PC-9 (cell line): ENCODE measurements at regions not wholly inside any gene's neighbourhood (a gene's known extent, or its start where the extent isn't known, plus 50 kb on each side); places are given as distances from the start of the nearest gene placed in this dataset.

Experiments used
- BruUV-seq: library from RNA; stranded (reverse); fragments of 400-500 nt; replicated peaks from 2 replicates; lab custom pipeline; 2021; lab: Mats Ljungman, UMichigan
- CTCF ChIA-PET: fragments of 300-600 bp; sonication (Branson Sonifier 250); formaldehyde crosslinking; loops from one replicate; lab custom pipeline; 2022; ENCODE audit warnings: antibody characterized with exemption; lab: Charles Lee
- POLR2A ChIA-PET: fragments of 300-600 bp; sonication (Branson Sonifier 250); formaldehyde crosslinking; loops from one replicate; lab custom pipeline; 2022; ENCODE audit warnings: antibody characterized with exemption; ENCODE audit not compliant: unreplicated experiment; lab: Charles Lee
- DNase-seq, 2 experiments: peaks; one replicate each; pipeline versions ENCODE4 v3.0.0 to v3.0.0-alpha.2; 2015 to 2022; ENCODE audit warnings: mixed read lengths in 1 of 2
- H2AFZ ChIP-seq: fragments of 200-600 bp; sonication (generic); 2 replicates; pipeline ENCODE4 v1.8.1; 2017; ENCODE audit warnings: antibody characterized with exemption
- H3F3A ChIP-seq: fragments of 200-600 bp; sonication (generic); 2 replicates; pipeline ENCODE4 v1.8.1; 2017; ENCODE audit warnings: antibody characterized with exemption, mild to moderate bottlenecking, low read depth; ENCODE audit not compliant: insufficient read depth
- H3K27ac ChIP-seq: fragments of 200-600 bp; sonication (generic); 2 replicates; pipeline ENCODE4 v1.6.1; 2016; ENCODE audit warnings: mixed run types
- H3K27me3 ChIP-seq: fragments of 200-600 bp; sonication (generic); 2 replicates; pipeline ENCODE4 v1.6.1; 2016; ENCODE audit warnings: low read depth, mixed run types; ENCODE audit not compliant: insufficient read depth
- H3K36me3 ChIP-seq: fragments of 200-600 bp; sonication (generic); 2 replicates; pipeline ENCODE4 v1.6.1; 2016; ENCODE audit warnings: low read depth, mixed run types
- H3K4me1 ChIP-seq: fragments of 200-600 bp; sonication (generic); replicated peaks from 2 replicates; pipeline ENCODE4 v1.6.1; 2016; ENCODE audit warnings: mixed run types; ENCODE audit not compliant: insufficient read depth
- H3K4me2 ChIP-seq: fragments of 200-600 bp; sonication (generic); 2 replicates; pipeline ENCODE4 v1.6.1; 2017; ENCODE audit warnings: mixed run types
- H3K4me3 ChIP-seq: fragments of 200-600 bp; sonication (generic); 2 replicates; pipeline ENCODE4 v1.6.1; 2016; ENCODE audit warnings: mixed run types
- H3K79me2 ChIP-seq: fragments of 200-600 bp; sonication (generic); 2 replicates; pipeline ENCODE4 v1.6.1; 2017; ENCODE audit warnings: low read depth, mixed run types
- H3K9me2 ChIP-seq: fragments of 200-600 bp; sonication (generic); 2 replicates; pipeline ENCODE4 v1.8.1; 2017; ENCODE audit warnings: mild to moderate bottlenecking; ENCODE audit not compliant: insufficient read depth
- H3K9me3 ChIP-seq: fragments of 200-600 bp; sonication (generic); 2 replicates; pipeline ENCODE4 v1.8.1; 2016; ENCODE audit warnings: low read depth; ENCODE audit not compliant: insufficient read depth
- H4K20me1 ChIP-seq: fragments of 200-600 bp; sonication (generic); 2 replicates; pipeline ENCODE4 v1.8.1; 2017; ENCODE audit not compliant: insufficient read depth
- EZH2 ChIP-seq: fragments of 200-600 bp; sonication (generic); IDR thresholded peaks from 2 replicates; pipeline ENCODE4 v1.8.0; 2017; ENCODE audit warnings: antibody characterized with exemption, low read depth
- intact Hi-C: fragments of 100-400 bp; cut with micrococcal nuclease; formaldehyde crosslinking; loops from one replicate; pipeline ENCODE4 v1.10.0; 2022; ENCODE audit not compliant: unreplicated experiment
- TF ChIP-seq, protein P1 (sequence below): fragments of 200-600 bp; sonication (generic); conservative IDR thresholded peaks from 2 replicates; pipeline ENCODE4 v1.6.1; 2017; ENCODE audit warnings: mixed run types, antibody characterized with exemption, mild to moderate bottlenecking, moderate library complexity

DNA sequence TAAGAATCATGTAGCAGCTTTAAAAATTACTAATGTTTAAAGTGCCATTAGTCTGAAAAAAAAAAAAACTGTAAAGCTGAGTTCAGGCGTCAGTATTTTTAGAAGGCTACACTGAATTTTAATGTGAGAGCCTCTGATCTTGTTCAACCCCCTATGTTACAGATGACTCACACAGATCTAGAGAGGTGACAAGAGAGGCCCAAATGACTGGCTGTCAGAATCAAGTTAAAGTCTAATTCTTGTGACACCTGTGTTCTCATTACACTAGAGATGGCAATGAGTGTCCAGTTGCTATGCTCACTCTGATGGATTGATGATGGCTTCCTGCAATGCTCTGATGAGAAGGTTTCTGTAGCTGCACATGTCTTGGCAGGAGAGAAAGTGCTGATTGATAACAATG, 203.5 kb upstream of the OBI1 start:
- POLR2A ChIA-PET = no interaction called here
- Histone ChIP-seq H2AFZ (no peak overlapping the region), H3K79me2 (no peaks in the 10 kb centered on the region), H3K4me2 (no peak overlapping the region), H4K20me1 (no peaks in the 10 kb centered on the region), H3K36me3 (no peaks in the 10 kb centered on the region), H3K9me3 (no peaks in the 10 kb centered on the region), H3K4me1 (no peaks in the 10 kb centered on the region), H3K9me2 (no peaks in the 10 kb centered on the region), H3K27ac (no peak overlapping the region), H3K4me3 (no peak overlapping the region), H3F3A (no peaks in the 10 kb centered on the region), H3K27me3 (no peaks in the 10 kb centered on the region)
- no peak for DNase-seq
- no TSS peak for BruUV-seq
- TF ChIP-seq, protein P1, sequence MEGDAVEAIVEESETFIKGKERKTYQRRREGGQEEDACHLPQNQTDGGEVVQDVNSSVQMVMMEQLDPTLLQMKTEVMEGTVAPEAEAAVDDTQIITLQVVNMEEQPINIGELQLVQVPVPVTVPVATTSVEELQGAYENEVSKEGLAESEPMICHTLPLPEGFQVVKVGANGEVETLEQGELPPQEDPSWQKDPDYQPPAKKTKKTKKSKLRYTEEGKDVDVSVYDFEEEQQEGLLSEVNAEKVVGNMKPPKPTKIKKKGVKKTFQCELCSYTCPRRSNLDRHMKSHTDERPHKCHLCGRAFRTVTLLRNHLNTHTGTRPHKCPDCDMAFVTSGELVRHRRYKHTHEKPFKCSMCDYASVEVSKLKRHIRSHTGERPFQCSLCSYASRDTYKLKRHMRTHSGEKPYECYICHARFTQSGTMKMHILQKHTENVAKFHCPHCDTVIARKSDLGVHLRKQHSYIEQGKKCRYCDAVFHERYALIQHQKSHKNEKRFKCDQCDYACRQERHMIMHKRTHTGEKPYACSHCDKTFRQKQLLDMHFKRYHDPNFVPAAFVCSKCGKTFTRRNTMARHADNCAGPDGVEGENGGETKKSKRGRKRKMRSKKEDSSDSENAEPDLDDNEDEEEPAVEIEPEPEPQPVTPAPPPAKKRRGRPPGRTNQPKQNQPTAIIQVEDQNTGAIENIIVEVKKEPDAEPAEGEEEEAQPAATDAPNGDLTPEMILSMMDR = no peak
- no peak for TF ChIP-seq EZH2
- intact Hi-C loops = no loop called here
- CTCF ChIA-PET = no interaction called here

GRCh38 chr13:78852709-78853108, 193.8 kb upstream of the OBI1 start:
- ChIA-PET CTCF (no interaction called here), POLR2A (no interaction called here)
- TF ChIP-seq, protein P1 = no peak
- TF ChIP-seq EZH2 = no peak
- Histone ChIP-seq H3K27me3 (no peaks in the 10 kb centered on the region), H3K27ac (no peak overlapping the region), H2AFZ (no peak overlapping the region), H3K9me2 (no peaks in the 10 kb centered on the region), H3K9me3 (no peaks in the 10 kb centered on the region), H3K4me3 (no peak overlapping the region), H3K4me1 (no peaks in the 10 kb centered on the region), H3K36me3 (no peaks in the 10 kb centered on the region), H3K79me2 (no peaks in the 10 kb centered on the region), H4K20me1 (no peaks in the 10 kb centered on the region), H3F3A (no peaks in the 10 kb centered on the region), H3K4me2 (no peak overlapping the region)
- intact Hi-C loops = no loop called here
- DNase-seq = no peak
- BruUV-seq = no TSS peak

DNA sequence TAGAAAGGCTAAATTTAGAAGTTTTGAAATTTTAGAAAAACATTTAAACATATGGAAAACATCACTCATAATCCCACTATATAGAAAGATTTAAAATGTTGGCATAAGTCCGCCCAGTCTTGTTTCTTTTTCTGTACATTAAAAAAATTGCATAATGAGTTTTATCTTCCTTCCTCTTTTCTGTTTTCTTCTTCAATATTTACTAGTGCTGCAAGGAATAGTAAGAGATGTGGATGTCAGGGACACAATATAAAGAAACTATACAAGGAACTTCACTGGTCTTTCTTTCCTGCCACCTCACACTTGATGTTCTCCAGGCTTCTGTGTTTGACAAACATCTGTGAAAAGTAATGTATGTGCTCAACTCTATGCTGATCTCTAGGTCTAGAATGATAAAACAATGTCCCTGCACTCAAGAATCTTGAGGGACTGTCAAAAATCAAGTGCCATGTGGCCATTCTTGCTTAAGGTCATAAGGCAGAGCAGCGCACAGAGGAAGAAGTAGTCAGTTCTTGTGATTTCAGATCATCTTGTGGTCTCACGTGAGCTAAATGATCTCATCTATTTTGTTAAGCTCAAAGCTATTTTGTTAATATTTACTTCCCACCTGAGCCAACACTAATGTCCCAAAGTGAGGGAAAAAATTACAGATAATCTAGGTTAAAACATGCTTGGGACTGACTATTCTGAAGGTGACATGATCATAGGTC, 186.9 kb upstream of the OBI1 start:
- Histone ChIP-seq H3K79me2 (no peaks in the 10 kb centered on the region), H3K27me3 (no peaks in the 10 kb centered on the region), H3K36me3 (no peaks in the 10 kb centered on the region), H3K4me2 (no peak overlapping the region), H3K9me2 (no peaks in the 10 kb centered on the region), H3K4me1 (no peaks in the 10 kb centered on the region), H3K4me3 (no peak overlapping the region), H2AFZ (no peak overlapping the region), H3K27ac (no peak overlapping the region), H4K20me1 (no peaks in the 10 kb centered on the region), H3K9me3 (no peaks in the 10 kb centered on the region), H3F3A (no peaks in the 10 kb centered on the region)
- POLR2A ChIA-PET = no interaction called here
- intact Hi-C loops = no loop called here
- BruUV-seq = no TSS peak
- TF ChIP-seq EZH2 = no peak
- TF ChIP-seq, protein P1 = no peak
- no peak for DNase-seq
- CTCF ChIA-PET = no interaction called here
